HG03439 (cell line): ENCODE measurements at regions not wholly inside any gene's neighbourhood (a gene's known extent, or its start where the extent isn't known, plus 50 kb on each side); places are given as distances from the start of the nearest gene placed in this dataset.
"Not testable (repeated sequence)": the region's sequence is repeated elsewhere in the genome, so short reads cannot be mapped to it uniquely, and the experiment has no call there.

Experiments used
- ATAC-seq: cut with Tn5 transposase; IDR thresholded peaks from one replicate; pipeline ENCODE4 v1.9.1; 2021; ENCODE audit warnings: mild to moderate bottlenecking, moderate library complexity; ENCODE audit not compliant: unreplicated experiment

DNA sequence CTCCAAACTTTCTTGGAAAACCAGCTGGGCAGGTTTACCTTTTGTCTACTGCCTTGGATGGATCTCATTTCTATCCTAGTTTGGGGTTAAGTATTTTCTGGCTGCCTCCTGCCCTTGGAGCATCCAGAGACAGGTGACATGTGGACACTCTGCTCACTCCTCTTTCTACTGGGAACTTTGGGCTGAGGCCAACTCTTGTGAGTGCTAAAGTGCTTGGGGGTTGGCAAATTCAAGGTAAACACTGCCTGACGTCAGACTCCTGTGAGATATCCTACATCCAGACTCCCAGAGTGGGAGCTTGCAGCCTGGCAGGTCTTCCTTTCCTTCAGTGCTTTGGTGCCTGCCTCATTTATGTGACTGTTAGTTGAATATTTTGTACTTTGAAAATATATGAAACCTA is 388.1 kb downstream of the KCNRG start:
- ATAC-seq = no peak

DNA sequence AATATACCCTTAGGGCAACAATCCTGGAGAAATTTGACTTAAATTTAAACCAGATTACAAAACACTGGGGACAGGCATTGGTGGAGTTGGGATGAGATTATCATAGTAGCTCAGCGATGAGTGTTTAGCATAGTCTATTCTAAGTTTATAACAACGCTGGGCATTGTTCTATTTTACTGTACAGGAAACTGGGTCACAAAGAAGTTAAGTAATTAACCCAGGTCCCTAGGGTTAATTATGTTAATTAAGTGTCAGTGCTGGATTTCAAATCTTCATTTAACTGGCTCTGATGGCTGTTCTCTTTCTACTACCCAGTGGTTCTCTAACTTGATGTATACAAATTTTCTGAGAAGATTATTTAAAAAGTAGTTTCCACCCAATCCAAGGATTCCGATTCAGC is 388.9 kb downstream of the KCNRG start:
- ATAC-seq = no peak

DNA sequence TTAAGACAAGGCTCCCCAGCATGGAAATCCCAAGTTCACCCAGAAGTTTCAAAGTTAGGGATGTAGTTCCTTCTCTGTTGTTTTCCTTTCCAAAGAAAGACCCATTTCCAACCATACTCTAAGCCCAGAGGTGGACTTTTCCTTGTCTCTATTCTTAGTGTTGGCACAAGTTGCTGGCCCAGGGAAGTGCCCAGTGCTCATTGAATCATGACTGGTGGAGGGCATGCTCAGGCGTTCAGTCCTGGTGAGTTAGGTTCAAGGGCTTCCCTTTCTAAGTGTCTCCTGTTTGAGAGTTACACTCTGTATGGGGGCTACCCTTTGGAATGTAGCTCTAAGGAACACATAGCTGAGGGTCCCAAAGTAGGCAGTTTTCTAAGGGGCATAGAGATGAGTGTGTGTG is 389.5 kb downstream of the KCNRG start:
- no peak for ATAC-seq

DNA sequence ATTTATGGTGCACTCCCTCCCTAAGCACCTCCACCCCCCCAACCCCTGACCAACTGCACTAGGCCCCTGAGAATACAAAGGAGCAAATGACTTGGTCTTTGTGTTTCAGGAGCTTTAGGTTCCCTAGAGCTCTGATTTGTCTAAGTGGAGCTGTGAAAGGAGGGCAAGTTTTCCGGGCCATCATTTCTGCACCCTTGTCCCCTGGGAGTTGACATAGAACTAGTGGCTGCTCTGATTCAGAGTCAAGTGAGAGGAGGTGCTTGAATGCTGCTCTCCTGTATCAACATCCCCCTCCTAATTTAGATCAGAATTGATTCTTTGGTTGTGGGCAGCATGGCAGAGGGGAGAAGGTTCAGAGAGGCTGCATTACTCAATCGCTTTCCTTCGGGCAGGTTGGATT is 391.6 kb downstream of the KCNRG start:
- ATAC-seq = no peak

DNA sequence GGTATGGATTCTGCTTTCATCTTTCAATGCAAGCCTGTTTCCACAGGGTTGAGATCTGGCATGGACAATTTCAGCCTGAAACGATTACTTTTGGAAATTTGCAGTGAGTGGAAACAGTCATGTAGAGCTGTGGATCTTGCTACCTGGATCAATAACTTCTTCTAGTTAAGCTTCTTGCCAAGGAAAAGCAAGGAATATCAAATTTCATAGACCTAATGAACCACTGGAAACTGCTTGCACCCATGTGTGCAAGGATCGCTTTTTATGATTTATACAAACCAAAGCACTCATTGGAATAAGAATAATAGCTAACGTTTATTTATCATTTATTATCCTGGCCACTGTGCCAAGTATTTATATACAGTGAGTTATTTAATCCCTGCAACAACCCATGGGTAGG is 392.8 kb downstream of the KCNRG start:
- ATAC-seq = no peak

DNA sequence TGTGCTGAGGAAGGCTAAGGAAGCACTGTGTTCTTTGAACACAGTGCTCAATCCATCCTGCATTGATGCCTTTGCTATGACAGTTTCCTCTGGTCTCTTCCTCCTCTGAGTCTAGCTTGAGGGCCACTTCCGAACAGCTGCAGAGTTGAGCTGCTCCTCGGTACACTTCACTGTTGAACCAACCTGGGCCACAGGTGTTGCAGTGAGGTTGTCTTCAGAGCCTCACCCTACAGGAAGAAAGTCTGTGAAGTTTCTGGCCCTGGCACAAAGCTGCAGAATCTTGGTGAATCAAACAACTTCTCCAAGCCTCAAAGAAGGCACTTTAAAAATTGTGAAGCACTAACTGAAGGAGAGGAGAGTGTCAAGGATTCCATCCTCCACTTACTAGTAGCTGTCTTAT is 394.0 kb downstream of the KCNRG start:
- ATAC-seq = no peak

DNA sequence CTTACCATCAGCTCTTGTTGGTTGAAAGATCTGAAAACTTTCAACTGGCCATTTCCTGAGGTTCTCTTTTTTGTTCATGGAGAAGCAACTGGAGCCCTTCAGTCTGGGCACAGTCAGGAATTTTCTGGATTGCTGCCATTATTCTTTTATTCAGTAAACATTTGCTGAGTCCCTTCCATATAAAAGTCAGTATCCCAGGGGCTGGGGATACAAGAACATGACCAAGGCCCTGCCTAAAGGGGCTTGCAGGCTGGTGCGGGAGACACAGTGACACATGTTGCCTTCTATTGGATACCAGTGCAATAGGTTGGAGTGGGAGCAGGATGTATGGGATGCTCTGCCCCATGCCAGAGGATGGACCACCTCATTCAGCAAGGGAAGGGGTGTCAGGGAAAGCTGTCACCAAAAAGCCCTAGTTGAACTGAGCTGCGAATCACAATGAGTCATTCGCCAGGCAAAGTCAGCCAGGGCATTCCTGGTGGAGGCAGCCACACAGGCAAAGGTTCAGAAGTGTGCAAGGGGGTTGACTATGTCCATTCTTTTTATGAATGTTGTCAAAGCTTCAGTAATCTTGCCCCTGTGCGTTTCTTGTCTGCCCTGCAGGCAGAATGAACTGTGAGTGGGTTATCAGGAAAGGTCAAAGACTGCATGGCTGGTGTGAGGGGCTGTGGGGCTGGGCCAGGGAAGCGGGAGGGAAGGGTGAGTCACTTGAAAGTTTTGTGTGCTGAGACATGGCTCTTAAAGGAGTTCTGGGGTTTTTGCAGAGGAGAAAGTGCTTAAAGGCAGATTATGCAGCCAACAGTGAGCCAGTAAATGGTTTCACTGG is 395.9 kb downstream of the KCNRG start:
- ATAC-seq = no peak

DNA sequence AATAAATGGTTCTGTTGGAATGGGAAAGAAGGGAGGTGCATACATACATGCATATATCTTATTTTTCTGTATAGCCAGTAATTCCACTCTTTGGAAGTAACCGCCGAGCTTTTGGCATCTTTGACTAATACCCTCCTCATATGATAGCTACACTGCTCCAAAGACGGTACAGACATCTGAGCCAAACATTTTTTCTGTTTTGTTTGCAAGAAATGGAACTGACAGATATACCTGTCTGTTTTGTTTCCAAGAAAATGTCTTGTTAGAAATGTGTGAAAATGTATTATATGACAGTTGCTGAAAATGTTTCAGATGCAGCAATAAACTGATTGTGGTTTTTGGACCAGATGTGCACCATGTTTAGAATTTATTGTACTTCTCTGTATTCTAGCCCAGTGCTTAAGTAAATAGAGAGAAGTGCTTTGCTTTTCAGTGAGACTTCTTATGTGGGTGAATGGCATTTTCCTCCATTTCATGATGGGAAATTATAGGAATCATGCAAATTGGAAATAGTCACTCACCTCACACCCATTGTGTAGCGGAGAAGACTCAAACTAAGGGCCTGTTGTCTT is 396.9 kb downstream of the KCNRG start:
- ATAC-seq = no peak

DNA sequence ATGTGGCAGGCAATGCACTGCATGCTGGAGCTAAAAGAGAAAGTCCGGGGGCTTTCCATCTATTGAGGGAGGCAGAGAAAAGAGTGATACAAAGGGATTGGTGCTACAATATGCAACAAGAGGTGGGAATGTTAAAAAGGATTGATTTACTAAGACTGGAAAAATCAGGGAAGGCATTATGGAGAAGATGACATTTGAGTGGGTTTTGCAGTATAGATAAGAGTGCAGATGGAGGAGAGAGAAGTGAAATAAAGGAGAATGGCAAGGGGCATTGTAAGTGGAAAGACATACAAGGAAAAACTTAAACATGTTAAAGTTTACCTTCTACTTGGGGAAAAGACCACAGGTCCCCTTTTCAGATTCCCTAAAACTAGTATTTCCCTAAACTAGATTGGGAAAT is 399.4 kb downstream of the KCNRG start:
- ATAC-seq = no peak

DNA sequence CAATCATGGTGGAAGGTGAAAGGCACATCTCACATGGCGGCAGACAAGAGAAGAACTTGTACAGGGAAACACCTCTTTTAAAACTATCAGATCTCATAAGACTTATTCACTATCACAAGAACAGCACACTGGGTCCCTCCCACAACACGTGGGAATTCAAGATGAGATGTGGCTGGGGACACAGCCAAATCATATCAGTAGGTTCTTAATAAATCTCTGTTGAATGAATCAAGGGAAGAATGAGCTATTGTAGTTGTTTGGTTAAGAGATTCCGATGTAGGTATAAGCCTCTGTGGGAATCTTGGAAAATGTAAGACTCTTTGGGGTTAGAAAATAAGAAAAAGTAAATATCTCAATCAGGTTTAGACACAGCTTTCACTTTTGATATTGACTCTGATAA is 400.2 kb downstream of the KCNRG start:
- no peak for ATAC-seq

DNA sequence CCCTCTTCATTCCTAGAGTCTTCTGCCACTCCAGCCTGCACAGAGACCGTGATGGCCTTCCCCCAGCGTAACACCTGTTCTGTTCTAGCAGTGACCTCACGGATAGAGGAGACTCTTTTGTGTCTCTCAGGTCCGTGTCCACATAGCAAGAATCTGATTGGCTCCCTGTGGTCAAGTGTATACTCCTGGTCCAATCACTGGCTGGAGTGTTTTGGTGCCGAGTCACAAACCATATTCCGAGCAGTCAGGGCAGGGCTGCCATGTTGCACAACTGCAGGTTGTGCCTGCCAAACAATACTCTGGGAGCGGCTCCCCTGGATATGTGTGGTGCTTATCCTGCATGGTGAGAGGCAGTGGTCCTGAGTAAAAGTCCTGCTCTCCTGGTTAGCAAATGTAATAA is 402.4 kb downstream of the KCNRG start:
- no peak for ATAC-seq

DNA sequence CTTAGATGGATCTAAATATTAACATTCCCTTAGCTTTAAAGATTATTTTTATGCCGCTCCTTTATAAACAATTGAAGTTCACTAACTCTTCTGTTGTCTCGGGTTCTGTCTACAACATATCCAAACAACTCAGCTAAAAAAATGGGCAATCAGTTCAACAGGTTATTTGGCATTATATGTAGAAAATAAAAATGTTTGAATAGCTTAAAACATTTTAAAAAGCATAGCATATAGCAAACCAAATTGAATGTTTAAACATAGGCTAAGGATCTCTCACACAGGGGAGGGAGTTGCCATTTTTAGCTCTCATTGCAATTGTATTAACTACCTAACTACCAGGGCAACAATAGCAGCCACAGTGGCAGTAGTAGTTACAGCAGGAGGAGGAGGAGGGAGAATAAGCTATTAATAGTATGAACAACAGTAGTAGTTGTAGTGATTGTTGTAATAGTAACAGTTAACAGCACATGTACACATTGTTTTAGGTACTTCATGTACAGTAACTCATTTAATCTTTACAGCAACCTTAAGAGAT is 404.2 kb downstream of the KCNRG start:
- ATAC-seq = no peak

DNA sequence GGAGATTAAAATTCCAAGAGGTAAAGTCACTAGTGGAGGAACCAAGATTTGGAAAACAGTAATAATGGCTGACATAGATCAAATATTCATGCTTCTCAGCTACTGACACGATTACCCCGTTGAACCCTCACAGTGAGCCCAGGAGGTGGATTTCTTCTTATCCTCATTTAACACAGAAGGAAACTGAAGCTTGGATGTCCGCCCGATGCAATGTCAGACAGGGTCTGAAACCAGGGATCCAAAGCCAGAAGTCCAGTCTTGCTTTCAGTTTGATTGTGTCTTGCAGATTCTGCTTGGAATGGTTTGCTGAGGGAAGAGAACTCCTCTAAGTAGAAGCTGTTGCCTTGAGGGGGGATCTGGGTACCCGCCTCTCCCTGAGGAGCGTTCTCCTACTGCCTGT is 404.7 kb downstream of the KCNRG start:
- ATAC-seq = no peak

DNA sequence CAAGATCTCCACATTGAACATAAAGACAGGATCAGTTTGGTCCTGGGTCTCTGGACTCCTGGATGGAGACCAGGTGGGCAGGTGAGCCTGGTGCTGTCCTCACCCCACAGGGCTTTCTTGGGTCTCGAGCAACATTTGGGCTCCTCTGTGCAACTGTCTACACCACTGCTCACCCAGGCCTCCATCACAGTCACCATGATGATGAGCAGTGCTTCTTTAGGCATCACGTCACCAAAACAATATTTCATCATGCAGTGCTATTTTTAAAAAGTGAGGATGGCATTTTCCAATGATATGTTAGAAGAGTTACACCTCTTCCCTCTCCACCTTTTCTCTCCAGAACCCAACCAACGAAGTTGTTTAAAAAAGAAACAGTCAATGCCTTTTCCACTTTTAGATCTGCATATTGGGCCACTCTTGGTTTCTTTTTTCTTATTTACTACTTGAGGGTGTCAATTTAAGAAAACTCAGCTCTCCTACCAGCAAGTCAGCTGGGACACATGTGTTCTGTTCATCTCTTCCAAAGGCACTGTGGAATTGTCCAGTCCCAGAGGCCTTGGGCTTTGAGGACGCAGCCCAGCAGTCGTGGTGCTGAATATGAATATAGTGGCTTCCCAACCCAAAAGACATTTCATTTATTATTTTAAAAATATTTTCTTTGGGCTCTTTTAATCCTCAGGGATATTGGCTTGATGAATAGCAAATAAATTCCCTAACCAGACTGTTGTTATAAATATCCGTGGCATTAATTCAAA is 405.7 kb downstream of the KCNRG start:
- no peak for ATAC-seq

DNA sequence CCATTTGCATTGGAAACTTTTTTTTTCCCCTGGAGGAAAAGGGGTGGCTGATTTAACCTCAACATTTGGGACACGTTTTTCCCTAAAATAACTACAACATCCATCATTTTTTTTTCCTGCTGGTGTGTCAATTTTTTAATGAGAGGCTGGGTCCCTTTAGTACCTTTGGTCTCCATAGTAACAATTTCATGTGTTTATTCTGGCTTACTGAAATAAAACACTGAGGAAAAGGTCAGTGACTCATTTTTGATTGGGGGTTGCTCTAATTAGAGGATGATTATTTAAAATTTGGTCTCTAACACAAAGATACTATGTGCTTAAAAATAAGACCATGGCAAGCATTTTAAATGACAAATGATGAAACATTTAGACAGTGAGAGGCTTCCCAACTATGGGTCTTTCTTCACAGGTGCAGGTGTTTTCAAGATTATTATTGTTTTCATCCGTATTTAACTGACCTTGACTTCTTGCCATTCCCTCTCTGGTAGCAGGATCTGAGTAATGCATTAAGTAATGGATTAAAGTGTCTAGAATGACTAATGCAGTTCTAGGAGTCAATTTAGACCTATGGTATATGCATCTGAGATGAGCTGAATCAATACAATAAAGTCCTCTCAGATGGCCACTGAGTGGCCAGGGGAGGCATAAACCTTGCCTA is 406.4 kb downstream of the KCNRG start:
- no peak for ATAC-seq

DNA sequence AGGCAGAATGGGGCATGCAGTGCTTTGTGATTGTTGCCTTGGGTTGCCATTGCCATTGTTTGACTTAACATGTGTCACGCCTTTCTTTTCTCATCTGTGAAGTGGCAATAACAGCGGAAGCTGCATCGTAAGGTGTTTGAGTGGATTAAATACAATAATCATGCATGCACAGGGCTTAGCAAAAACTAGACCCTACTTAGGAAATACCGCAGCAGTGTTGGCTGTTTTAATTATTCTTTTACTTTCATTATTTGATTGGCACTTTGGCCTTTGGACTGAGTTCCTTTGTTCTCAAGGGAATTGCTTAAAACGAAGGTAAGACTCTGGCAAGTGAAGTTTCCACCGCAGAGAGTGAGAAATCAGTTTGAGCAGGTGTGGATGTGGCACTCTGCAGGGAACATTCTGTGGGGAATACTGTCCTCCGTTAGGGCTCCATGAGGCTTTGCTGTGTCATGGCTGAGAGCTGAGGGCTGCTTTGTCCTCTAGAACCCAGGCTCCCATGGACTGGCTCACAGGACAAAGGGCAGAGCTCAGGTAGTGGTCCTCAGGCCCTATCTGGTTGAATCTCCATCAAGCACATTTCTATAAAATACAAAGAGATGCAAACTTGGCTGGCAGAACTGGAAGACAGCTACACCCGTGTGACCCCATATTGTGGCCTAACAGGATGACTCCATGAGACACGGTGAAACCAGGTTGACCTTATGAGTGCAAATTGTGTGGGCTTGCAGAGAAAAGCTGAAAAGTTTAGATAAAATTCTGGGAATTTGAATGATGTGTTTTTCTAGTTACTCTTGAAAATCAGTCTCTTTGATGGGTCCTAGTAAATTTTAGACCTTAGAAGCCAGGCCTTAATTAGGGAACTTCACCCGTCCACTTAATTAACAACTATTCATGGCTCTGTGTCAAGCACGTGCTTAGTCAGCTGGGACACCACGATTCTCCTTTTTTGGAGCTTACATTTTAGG is 407.2 kb downstream of the KCNRG start:
- ATAC-seq = no peak

DNA sequence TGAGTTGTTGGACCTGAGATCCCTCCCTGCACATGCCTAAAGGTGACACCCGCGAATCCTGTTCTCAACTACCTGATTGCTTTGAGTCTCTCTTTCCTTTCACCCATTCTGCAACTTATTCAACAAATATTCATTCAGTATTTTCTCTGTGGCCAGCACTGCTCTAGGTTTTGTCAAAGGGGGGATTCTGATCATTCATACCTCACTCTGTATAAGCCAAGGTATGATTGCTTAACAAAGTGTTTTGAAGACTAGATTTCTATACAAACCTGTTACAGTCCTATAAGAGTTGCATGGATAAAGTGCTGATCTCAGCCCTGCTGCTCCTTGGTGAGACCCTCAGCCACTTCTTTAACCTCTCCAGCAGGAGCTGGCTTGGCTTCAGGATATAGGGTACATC is 409.7 kb downstream of the KCNRG start:
- ATAC-seq = no peak

DNA sequence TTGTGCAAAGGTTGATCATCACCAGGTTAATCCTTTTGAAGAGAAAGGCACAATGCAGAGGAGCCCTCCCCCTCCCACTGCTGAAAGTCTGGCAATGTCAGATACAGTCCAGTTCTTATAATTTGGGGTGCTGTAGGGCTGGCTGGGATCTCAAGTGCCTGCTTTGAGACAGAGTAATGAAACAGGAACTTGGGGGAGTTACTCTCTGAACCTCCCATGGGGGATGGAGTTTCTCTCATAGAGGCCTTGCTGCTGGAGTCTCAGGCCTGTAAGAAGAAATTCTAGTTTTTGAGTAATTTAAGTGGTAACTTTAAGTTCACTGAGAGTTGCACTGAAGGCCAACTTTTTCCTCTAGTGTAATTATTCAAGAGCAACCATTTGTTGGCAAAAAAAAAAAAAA is 410.5 kb downstream of the KCNRG start:
- ATAC-seq = no peak

DNA sequence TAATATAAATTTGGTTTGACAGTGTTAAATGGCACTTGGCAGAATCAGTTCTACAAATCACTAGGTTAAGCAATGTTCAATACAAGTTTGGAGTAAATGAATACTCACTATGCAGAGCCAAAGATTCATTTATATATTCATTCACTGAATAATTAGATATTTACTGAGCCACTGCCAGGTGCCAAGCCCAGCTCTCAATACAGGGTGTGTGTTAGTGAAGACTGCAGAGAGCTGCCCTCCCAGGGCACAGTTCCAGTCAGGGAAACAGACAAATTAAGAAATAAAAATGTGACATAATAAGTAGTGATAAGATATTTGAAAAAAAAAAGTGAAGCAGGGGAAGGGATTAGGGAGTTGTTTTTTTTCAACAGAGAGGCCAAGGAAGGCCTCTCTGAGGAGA is 411.7 kb downstream of the KCNRG start:
- no peak for ATAC-seq

DNA sequence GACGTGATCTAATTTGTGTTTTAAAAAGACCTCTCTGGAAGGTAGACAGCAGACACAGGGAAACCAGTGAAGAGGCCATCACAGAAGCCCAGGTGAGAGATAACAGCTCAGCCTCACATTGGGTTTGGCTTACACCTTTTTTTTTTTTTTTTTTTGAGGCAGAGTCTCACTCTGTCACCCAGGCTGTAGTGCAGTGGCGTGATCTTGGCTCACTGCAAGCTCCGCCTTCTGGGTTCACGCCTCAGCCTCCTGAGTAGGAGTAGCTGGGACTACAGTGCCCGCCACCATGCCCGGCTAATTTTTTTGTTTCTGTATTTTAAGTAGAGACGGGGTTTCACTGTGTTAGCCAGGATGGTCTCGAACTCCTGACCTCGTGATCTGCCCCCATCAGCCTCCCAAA is 412.3 kb downstream of the KCNRG start:
- not testable (repeated sequence) for ATAC-seq
